ENCODE measurements at regions not wholly inside any gene's neighbourhood (a gene's known extent, or its start where the extent isn't known, plus 50 kb on each side); places are given as distances from the start of the nearest gene placed in this dataset.

DNA sequence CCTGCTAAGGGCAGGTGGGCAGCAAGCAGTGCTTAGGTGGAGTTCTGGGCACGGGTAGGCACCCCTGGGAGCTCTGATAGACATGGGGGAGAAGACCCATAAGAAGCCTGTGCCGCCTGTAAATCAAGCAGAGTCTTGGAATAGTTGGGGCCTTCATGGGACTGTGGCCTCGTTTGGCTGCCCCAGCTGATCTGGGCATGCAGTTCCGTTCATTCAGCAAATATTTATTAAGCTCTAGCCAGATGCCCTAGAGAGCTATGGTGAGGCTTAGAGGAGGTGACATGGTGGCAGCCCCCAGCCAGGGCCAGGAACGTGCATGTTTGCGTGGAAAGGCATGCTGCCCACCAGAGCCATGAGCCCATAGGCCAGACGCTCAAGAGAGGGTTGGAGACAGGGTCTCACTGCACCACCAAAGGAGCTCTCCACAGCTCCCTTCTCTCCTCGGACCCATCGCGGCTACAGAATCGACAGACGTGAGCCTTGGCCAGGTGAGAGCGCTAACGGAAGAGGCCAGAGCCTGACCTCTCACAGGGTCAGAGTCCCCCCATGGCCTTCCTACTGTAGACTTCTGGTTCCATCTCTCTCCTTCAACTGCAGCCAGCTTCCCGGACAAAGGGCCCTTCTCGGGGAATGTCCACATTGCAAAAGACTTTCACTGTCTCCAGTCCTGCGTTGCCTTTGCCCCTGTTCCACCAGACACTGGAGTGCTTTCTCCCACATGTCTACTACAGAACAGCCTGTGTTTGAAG lies 135.7 kb downstream of the INHBB start:
- Histone ChIP-seq H3K23ac (ENCODE audit: low read length) (no peak overlapping the region), H3K4ac (ENCODE audit: low read depth, low read length) (no peak overlapping the region), H2AFZ (ENCODE audit: insufficient read depth, low read length, poor library complexity) (no peak overlapping the region), H2BK5ac (ENCODE audit: low read depth, low read length, poor library complexity) (no peak overlapping the region), H4K8ac (ENCODE audit: low read depth, low read length) (no peak overlapping the region), H3K4me3 (ENCODE audit: low read depth, low read length) (no peak overlapping the region), H3K36me3 (ENCODE audit: control insufficient read depth in 1 of 2, insufficient read depth in 2 of 2, low read length in 2 of 2) (no peaks in the 10 kb centered on the region), H2BK12ac (ENCODE audit: low read length) (no peak overlapping the region), H4K91ac (ENCODE audit: low read depth, low read length) (no peak overlapping the region), H2AK5ac (ENCODE audit: low read length) (no peak overlapping the region), H3K27me3 (ENCODE audit: insufficient read depth, low read length) (no peaks in the 10 kb centered on the region), H3K27ac (ENCODE audit: low read depth, low read length) (no peak overlapping the region), H3K18ac (ENCODE audit: low read length) (no peak overlapping the region), H3K14ac (ENCODE audit: low read length) (no peak overlapping the region), H3K9me3 (ENCODE audit: insufficient read depth, low read depth, low read length) (no peaks in the 10 kb centered on the region), H3K79me2 (ENCODE audit: control insufficient read depth, insufficient read depth, low read length, poor library complexity) (no peaks in the 10 kb centered on the region), H3K9ac (ENCODE audit: low read length) (no peak overlapping the region), H4K12ac (ENCODE audit: low read depth, low read length) (no peak overlapping the region), H3K79me1 (ENCODE audit: low read length) (no peaks in the 10 kb centered on the region), H2BK120ac (ENCODE audit: insufficient read depth, low read length, poor library complexity) (no peak overlapping the region), H3K4me2 (ENCODE audit: low read length) (no peak overlapping the region), H3K4me1 (ENCODE audit: control insufficient read depth in 1 of 2, insufficient read depth in 2 of 2, low read length in 2 of 2) (peaks cover 0 to under 1% of the 10 kb centered on the region in 2 experiments)
- DNase-seq, result no peak
- no CpG with 5 or more reads among the region's 17 CpGs for WGBS (ENCODE audit: extremely low coverage, insufficient coverage, insufficient read length)

DNA sequence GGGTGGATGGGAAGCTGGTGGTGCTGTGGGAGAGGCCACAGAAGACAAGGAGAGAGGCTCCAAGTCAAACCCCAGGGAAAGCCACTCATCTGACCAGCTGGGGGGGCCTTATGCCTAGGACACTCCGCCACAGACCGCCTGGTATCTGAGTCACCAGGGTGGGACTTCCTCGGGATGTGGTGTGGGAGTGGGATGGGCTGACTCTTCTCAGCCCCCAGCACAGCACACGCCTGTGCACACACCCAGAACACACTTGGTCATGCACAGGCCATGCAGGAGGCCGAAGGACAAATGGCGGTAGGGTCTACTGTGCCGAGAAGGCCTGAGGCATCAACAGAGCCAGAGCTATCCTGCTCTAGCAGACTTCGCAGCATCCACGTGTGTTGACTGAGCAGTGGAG lies 136.4 kb downstream of the INHBB start:
- no peaks in the 10 kb centered on the region for H3K27me3 ChIP-seq (ENCODE audit: insufficient read depth, low read length)
- H2BK120ac ChIP-seq (ENCODE audit: insufficient read depth, low read length, poor library complexity), result no peak overlapping the region
- no peaks in the 10 kb centered on the region for H3K79me1 ChIP-seq (ENCODE audit: low read length)

DNA sequence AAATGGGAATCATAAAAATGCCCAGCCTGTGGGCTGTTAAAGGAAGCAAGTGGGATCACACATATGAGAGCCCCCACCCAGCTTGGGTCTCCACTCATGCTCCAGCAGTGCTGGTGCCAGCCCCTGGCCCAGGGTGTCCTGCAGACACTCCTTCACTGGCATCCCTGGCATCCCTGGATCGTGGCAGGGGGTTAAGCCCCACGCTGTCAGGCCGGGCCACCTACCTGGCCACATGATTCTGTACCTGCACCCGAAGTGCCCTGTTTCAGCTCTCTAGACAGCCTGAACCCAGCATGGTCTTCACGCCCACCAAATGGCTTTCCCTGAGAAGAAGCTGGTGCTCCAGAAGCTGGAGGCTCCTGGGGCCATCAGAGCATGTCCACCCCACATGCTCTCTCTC lies 137.4 kb downstream of the INHBB start:
- no peak overlapping the region for H3K18ac ChIP-seq (ENCODE audit: low read length)
- H2AFZ ChIP-seq (ENCODE audit: insufficient read depth, low read length, poor library complexity), result no peak overlapping the region
- no peak overlapping the region for H3K9ac ChIP-seq (ENCODE audit: low read length)
- no peak overlapping the region for H4K8ac ChIP-seq (ENCODE audit: low read depth, low read length)
- no peak overlapping the region for H2BK120ac ChIP-seq (ENCODE audit: insufficient read depth, low read length, poor library complexity)
- no peaks in the 10 kb centered on the region for H3K27me3 ChIP-seq (ENCODE audit: insufficient read depth, low read length)
- H3K79me2 ChIP-seq (ENCODE audit: control insufficient read depth, insufficient read depth, low read length, poor library complexity), result no peaks in the 10 kb centered on the region
- no peak overlapping the region for H2AK5ac ChIP-seq (ENCODE audit: low read length)
- no peak overlapping the region for H4K12ac ChIP-seq (ENCODE audit: low read depth, low read length)
- no peaks in the 10 kb centered on the region for H3K79me1 ChIP-seq (ENCODE audit: low read length)
- no peak overlapping the region for H3K27ac ChIP-seq (ENCODE audit: low read depth, low read length)
- H3K23ac ChIP-seq (ENCODE audit: low read length), result no peak overlapping the region
- H4K91ac ChIP-seq (ENCODE audit: low read depth, low read length), result no peak overlapping the region
- H3K4me2 ChIP-seq (ENCODE audit: low read length), result no peak overlapping the region
- no CpG with 5 or more reads among the region's 5 CpGs for WGBS (ENCODE audit: extremely low coverage, insufficient coverage, insufficient read length)
- no peak overlapping the region for H3K4me3 ChIP-seq (ENCODE audit: low read depth, low read length)
- DNase-seq, result no peak
- H2BK12ac ChIP-seq (ENCODE audit: low read length), result no peak overlapping the region
- no peaks in the 10 kb centered on the region for H3K36me3 ChIP-seq (ENCODE audit: control insufficient read depth in 1 of 2, insufficient read depth in 2 of 2, low read length in 2 of 2)
- no peak overlapping the region for H3K14ac ChIP-seq (ENCODE audit: low read length)
- no peak overlapping the region for H3K4ac ChIP-seq (ENCODE audit: low read depth, low read length)
- peaks cover 0 to 4% of the 10 kb centered on the region in 2 experiments for H3K4me1 ChIP-seq (ENCODE audit: control insufficient read depth in 1 of 2, insufficient read depth in 2 of 2, low read length in 2 of 2)
- no peaks in the 10 kb centered on the region for H3K9me3 ChIP-seq (ENCODE audit: insufficient read depth, low read depth, low read length)
- no peak overlapping the region for H2BK5ac ChIP-seq (ENCODE audit: low read depth, low read length, poor library complexity)

More for the DNA sequence above, 136.4 kb downstream of the INHBB start:
- Histone ChIP-seq H3K4me2 (ENCODE audit: low read length) (no peak overlapping the region), H4K8ac (ENCODE audit: low read depth, low read length) (no peak overlapping the region), H2BK5ac (ENCODE audit: low read depth, low read length, poor library complexity) (no peak overlapping the region), H3K9me3 (ENCODE audit: insufficient read depth, low read depth, low read length) (no peaks in the 10 kb centered on the region), H3K36me3 (ENCODE audit: control insufficient read depth in 1 of 2, insufficient read depth in 2 of 2, low read length in 2 of 2) (no peaks in the 10 kb centered on the region), H3K9ac (ENCODE audit: low read length) (no peak overlapping the region), H3K4ac (ENCODE audit: low read depth, low read length) (no peak overlapping the region), H2BK12ac (ENCODE audit: low read length) (no peak overlapping the region), H3K27ac (ENCODE audit: low read depth, low read length) (no peak overlapping the region), H4K12ac (ENCODE audit: low read depth, low read length) (no peak overlapping the region), H3K18ac (ENCODE audit: low read length) (no peak overlapping the region), H3K4me3 (ENCODE audit: low read depth, low read length) (no peak overlapping the region), H3K14ac (ENCODE audit: low read length) (no peak overlapping the region), H3K23ac (ENCODE audit: low read length) (no peak overlapping the region), H2AFZ (ENCODE audit: insufficient read depth, low read length, poor library complexity) (no peak overlapping the region), H4K91ac (ENCODE audit: low read depth, low read length) (no peak overlapping the region), H2AK5ac (ENCODE audit: low read length) (no peak overlapping the region), H3K79me2 (ENCODE audit: control insufficient read depth, insufficient read depth, low read length, poor library complexity) (no peaks in the 10 kb centered on the region), H3K4me1 (ENCODE audit: control insufficient read depth in 1 of 2, insufficient read depth in 2 of 2, low read length in 2 of 2) (peaks cover 0 to 4% of the 10 kb centered on the region in 2 experiments)
- no CpG with 5 or more reads among the region's 9 CpGs for WGBS (ENCODE audit: extremely low coverage, insufficient coverage, insufficient read length)
- no peak for DNase-seq

DNA sequence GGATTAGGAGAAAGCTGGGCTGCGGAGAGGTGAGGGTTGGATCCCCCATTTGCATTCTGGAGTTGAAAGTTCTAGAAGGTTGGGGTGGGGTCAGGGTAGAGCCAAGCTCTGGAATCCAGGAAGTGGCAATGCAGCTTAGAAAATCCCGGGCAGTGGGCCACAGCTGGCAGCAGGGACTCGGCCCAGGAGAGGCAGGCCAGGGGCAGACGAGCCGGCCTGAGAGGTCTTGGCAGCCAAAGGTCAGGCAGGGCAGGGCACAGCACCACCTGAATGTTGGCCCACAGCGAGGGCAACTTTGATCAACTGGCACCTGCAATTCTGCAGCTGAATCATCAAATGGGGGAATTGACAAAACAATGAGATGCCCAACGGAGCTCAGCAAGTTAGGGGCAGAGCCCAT lies 139.2 kb downstream of the INHBB start:
- H3K4me3 ChIP-seq (ENCODE audit: low read depth, low read length), result no peak overlapping the region
- no peaks in the 10 kb centered on the region for H3K27me3 ChIP-seq (ENCODE audit: insufficient read depth, low read length)
- no peak overlapping the region for H2AFZ ChIP-seq (ENCODE audit: insufficient read depth, low read length, poor library complexity)
- no peak overlapping the region for H2BK120ac ChIP-seq (ENCODE audit: insufficient read depth, low read length, poor library complexity)
- H2BK12ac ChIP-seq (ENCODE audit: low read length), result no peak overlapping the region
- no peak overlapping the region for H3K4ac ChIP-seq (ENCODE audit: low read depth, low read length)
- H2BK5ac ChIP-seq (ENCODE audit: low read depth, low read length, poor library complexity), result no peak overlapping the region
- no peaks in the 10 kb centered on the region for H3K79me1 ChIP-seq (ENCODE audit: low read length)
- H2AK5ac ChIP-seq (ENCODE audit: low read length), result no peak overlapping the region
- no peak overlapping the region for H3K14ac ChIP-seq (ENCODE audit: low read length)
- H3K9me3 ChIP-seq (ENCODE audit: insufficient read depth, low read depth, low read length), result no peaks in the 10 kb centered on the region
- H3K23ac ChIP-seq (ENCODE audit: low read length), result no peak overlapping the region
- H3K27ac ChIP-seq (ENCODE audit: low read depth, low read length), result no peak overlapping the region
- DNase-seq, result no peak
- H3K36me3 ChIP-seq (ENCODE audit: control insufficient read depth in 1 of 2, insufficient read depth in 2 of 2, low read length in 2 of 2), result no peaks in the 10 kb centered on the region
- H3K79me2 ChIP-seq (ENCODE audit: control insufficient read depth, insufficient read depth, low read length, poor library complexity), result no peaks in the 10 kb centered on the region
- WGBS (ENCODE audit: extremely low coverage, insufficient coverage, insufficient read length), result no CpG with 5 or more reads among the region's 7 CpGs
- no peak overlapping the region for H3K9ac ChIP-seq (ENCODE audit: low read length)
- H3K4me1 ChIP-seq (ENCODE audit: control insufficient read depth in 1 of 2, insufficient read depth in 2 of 2, low read length in 2 of 2), result peaks cover 0 to 4% of the 10 kb centered on the region in 2 experiments
- H3K4me2 ChIP-seq (ENCODE audit: low read length), result no peak overlapping the region
- no peak overlapping the region for H4K12ac ChIP-seq (ENCODE audit: low read depth, low read length)
- no peak overlapping the region for H4K91ac ChIP-seq (ENCODE audit: low read depth, low read length)
- no peak overlapping the region for H4K8ac ChIP-seq (ENCODE audit: low read depth, low read length)
- H3K18ac ChIP-seq (ENCODE audit: low read length), result no peak overlapping the region

All from trophoblast cell (in vitro differentiated cells and primary cell).